ENCODE measurements at regions not wholly inside any gene's neighbourhood (a gene's known extent, or its start where the extent isn't known, plus 50 kb on each side); places are given as distances from the start of the nearest gene placed in this dataset.

GRCh38 chr4:23547096-23547495 lies 342.8 kb downstream of the PPARGC1A start:
- Histone ChIP-seq H3K9me3 (ENCODE audit: control extremely low read depth in 1 of 5, control insufficient read depth in 4 of 5, insufficient read depth in 2 of 5, low read depth in 1 of 5, low read length in 4 of 5) (no peaks in the 10 kb centered on the region), H3K27me3 (replicated peaks in 2 of 5; ENCODE audit: control insufficient read depth in 4 of 5, insufficient read depth in 5 of 5, low read length in 4 of 5) (no peaks in the 10 kb centered on the region), H3K27ac (ENCODE audit: insufficient read depth in 1 of 2, low read depth in 1 of 2, low read length in 2 of 2, poor library complexity in 1 of 2, severe bottlenecking in 2 of 2) (no peak overlapping the region), H3K4me3 (ENCODE audit: control insufficient read depth in 1 of 7, extremely low read depth in 1 of 7, insufficient read depth in 4 of 7, low read depth in 2 of 7, low read length in 6 of 7) (no peak overlapping the region), H3K36me3 (ENCODE audit: control insufficient read depth in 4 of 4, insufficient read depth in 4 of 4, low read length in 3 of 4) (no peaks in the 10 kb centered on the region), H3K4me1 (ENCODE audit: control extremely low read depth in 1 of 4, control insufficient read depth in 4 of 4, insufficient read depth in 4 of 4, low read length in 3 of 4) (no peaks in the 10 kb centered on the region)
- WGBS (ENCODE audit: insufficient coverage): no CpG with 5 or more reads among the region's 2 CpGs
- POLR2A ChIA-PET: no interaction called here
- CTCF ChIA-PET: no interaction called here
- no peak for DNase-seq

GRCh38 chr4:23539969-23540569 lies 349.8 kb downstream of the PPARGC1A start:
- Histone ChIP-seq H3K4me1 (ENCODE audit: control extremely low read depth in 1 of 4, control insufficient read depth in 4 of 4, insufficient read depth in 4 of 4, low read length in 3 of 4) (no peaks in the 10 kb centered on the region), H3K4me3 (ENCODE audit: control insufficient read depth in 1 of 7, extremely low read depth in 1 of 7, insufficient read depth in 4 of 7, low read depth in 2 of 7, low read length in 6 of 7) (no peak overlapping the region), H3K27ac (ENCODE audit: insufficient read depth in 1 of 2, low read depth in 1 of 2, low read length in 2 of 2, poor library complexity in 1 of 2, severe bottlenecking in 2 of 2) (no peak overlapping the region), H3K36me3 (ENCODE audit: control insufficient read depth in 4 of 4, insufficient read depth in 4 of 4, low read length in 3 of 4) (no peaks in the 10 kb centered on the region), H3K27me3 (replicated peaks in 2 of 5; ENCODE audit: control insufficient read depth in 4 of 5, insufficient read depth in 5 of 5, low read length in 4 of 5) (no peaks in the 10 kb centered on the region), H3K9me3 (ENCODE audit: control extremely low read depth in 1 of 5, control insufficient read depth in 4 of 5, insufficient read depth in 2 of 5, low read depth in 1 of 5, low read length in 4 of 5) (no peaks in the 10 kb centered on the region)
- DNase-seq: no peak
- ChIA-PET POLR2A (no interaction called here), CTCF (no interaction called here)
- WGBS (ENCODE audit: insufficient coverage): 95% methylated on average over 4 of the region's 5 CpGs

- no peaks in the 10 kb centered on the region for H3K36me3 ChIP-seq (ENCODE audit: control insufficient read depth in 4 of 4, insufficient read depth in 4 of 4, low read length in 3 of 4)
- POLR2A ChIA-PET: no interaction called here
- H3K4me3 ChIP-seq (ENCODE audit: control insufficient read depth in 1 of 7, extremely low read depth in 1 of 7, insufficient read depth in 4 of 7, low read depth in 2 of 7, low read length in 6 of 7): no peak overlapping the region
- H3K9me3 ChIP-seq (ENCODE audit: control extremely low read depth in 1 of 5, control insufficient read depth in 4 of 5, insufficient read depth in 2 of 5, low read depth in 1 of 5, low read length in 4 of 5): no peaks in the 10 kb centered on the region
- 100% methylated on average over 2 of the region's 2 CpGs for WGBS (ENCODE audit: insufficient coverage)
- no peaks in the 10 kb centered on the region for H3K27me3 ChIP-seq (replicated peaks in 2 of 5; ENCODE audit: control insufficient read depth in 4 of 5, insufficient read depth in 5 of 5, low read length in 4 of 5)
- no peak overlapping the region for H3K27ac ChIP-seq (ENCODE audit: insufficient read depth in 1 of 2, low read depth in 1 of 2, low read length in 2 of 2, poor library complexity in 1 of 2, severe bottlenecking in 2 of 2)
- no peaks in the 10 kb centered on the region for H3K4me1 ChIP-seq (ENCODE audit: control extremely low read depth in 1 of 4, control insufficient read depth in 4 of 4, insufficient read depth in 4 of 4, low read length in 3 of 4)
- no peak for DNase-seq
- CTCF ChIA-PET: no interaction called here
These were observed 356.0 kb downstream of the PPARGC1A start for GRCh38 chr4:23533859-23534258.

- POLR2A ChIA-PET: no interaction called here
- Histone ChIP-seq H3K9me3 (ENCODE audit: control extremely low read depth in 1 of 5, control insufficient read depth in 4 of 5, insufficient read depth in 2 of 5, low read depth in 1 of 5, low read length in 4 of 5) (peaks cover 0 to 6% (median 0%) of the 10 kb centered on the region in 5 experiments), H3K4me1 (ENCODE audit: control extremely low read depth in 1 of 4, control insufficient read depth in 4 of 4, insufficient read depth in 4 of 4, low read length in 3 of 4) (no peaks in the 10 kb centered on the region), H3K4me3 (ENCODE audit: control insufficient read depth in 1 of 7, extremely low read depth in 1 of 7, insufficient read depth in 4 of 7, low read depth in 2 of 7, low read length in 6 of 7) (no peak overlapping the region), H3K27ac (ENCODE audit: insufficient read depth in 1 of 2, low read depth in 1 of 2, low read length in 2 of 2, poor library complexity in 1 of 2, severe bottlenecking in 2 of 2) (no peak overlapping the region), H3K27me3 (replicated peaks in 2 of 5; ENCODE audit: control insufficient read depth in 4 of 5, insufficient read depth in 5 of 5, low read length in 4 of 5) (no peaks in the 10 kb centered on the region), H3K36me3 (ENCODE audit: control insufficient read depth in 4 of 4, insufficient read depth in 4 of 4, low read length in 3 of 4) (no peaks in the 10 kb centered on the region)
- no CpG with 5 or more reads among the region's 3 CpGs for WGBS (ENCODE audit: insufficient coverage)
- CTCF ChIA-PET: no interaction called here
- DNase-seq: no peak
These were observed 373.1 kb downstream of the PPARGC1A start for GRCh38 chr4:23516716-23517115.

- ChIA-PET POLR2A (interaction anchor here (0.6 kb wide), 1 partner anchor 312 kb away, joined by 3 read pairs; no protein-coding TSS in a partner anchor), CTCF (no interaction called here)
- no peaks in the 10 kb centered on the region for H3K27me3 ChIP-seq (replicated peaks in 2 of 5; ENCODE audit: control insufficient read depth in 4 of 5, insufficient read depth in 5 of 5, low read length in 4 of 5)
- no peak overlapping the region for H3K27ac ChIP-seq (ENCODE audit: insufficient read depth in 1 of 2, low read depth in 1 of 2, low read length in 2 of 2, poor library complexity in 1 of 2, severe bottlenecking in 2 of 2)
- no peak for DNase-seq
- H3K9me3 ChIP-seq (ENCODE audit: control extremely low read depth in 1 of 5, control insufficient read depth in 4 of 5, insufficient read depth in 2 of 5, low read depth in 1 of 5, low read length in 4 of 5): no peaks in the 10 kb centered on the region
- 60% methylated on average over 1 of the region's 2 CpGs for WGBS (ENCODE audit: insufficient coverage)
- no peak overlapping the region for H3K4me3 ChIP-seq (ENCODE audit: control insufficient read depth in 1 of 7, extremely low read depth in 1 of 7, insufficient read depth in 4 of 7, low read depth in 2 of 7, low read length in 6 of 7)
- no peaks in the 10 kb centered on the region for H3K36me3 ChIP-seq (ENCODE audit: control insufficient read depth in 4 of 4, insufficient read depth in 4 of 4, low read length in 3 of 4)
- no peaks in the 10 kb centered on the region for H3K4me1 ChIP-seq (ENCODE audit: control extremely low read depth in 1 of 4, control insufficient read depth in 4 of 4, insufficient read depth in 4 of 4, low read length in 3 of 4)
These were observed 385.8 kb downstream of the PPARGC1A start for GRCh38 chr4:23504083-23504482.

GRCh38 chr4:23500894-23501449 lies 388.9 kb downstream of the PPARGC1A start:
- H3K4me1 ChIP-seq (ENCODE audit: control extremely low read depth in 1 of 4, control insufficient read depth in 4 of 4, insufficient read depth in 4 of 4, low read length in 3 of 4): no peaks in the 10 kb centered on the region
- no peak overlapping the region for H3K4me3 ChIP-seq (ENCODE audit: control insufficient read depth in 1 of 7, extremely low read depth in 1 of 7, insufficient read depth in 4 of 7, low read depth in 2 of 7, low read length in 6 of 7)
- no peaks in the 10 kb centered on the region for H3K36me3 ChIP-seq (ENCODE audit: control insufficient read depth in 4 of 4, insufficient read depth in 4 of 4, low read length in 3 of 4)
- no peak for DNase-seq
- no peaks in the 10 kb centered on the region for H3K27me3 ChIP-seq (replicated peaks in 2 of 5; ENCODE audit: control insufficient read depth in 4 of 5, insufficient read depth in 5 of 5, low read length in 4 of 5)
- H3K27ac ChIP-seq (ENCODE audit: insufficient read depth in 1 of 2, low read depth in 1 of 2, low read length in 2 of 2, poor library complexity in 1 of 2, severe bottlenecking in 2 of 2): no peak overlapping the region
- no peaks in the 10 kb centered on the region for H3K9me3 ChIP-seq (ENCODE audit: control extremely low read depth in 1 of 5, control insufficient read depth in 4 of 5, insufficient read depth in 2 of 5, low read depth in 1 of 5, low read length in 4 of 5)
- 75% methylated on average over 2 of the region's 3 CpGs for WGBS (ENCODE audit: insufficient coverage)
- POLR2A ChIA-PET: no interaction called here
- CTCF ChIA-PET: interaction anchor here (1.1 kb wide), 1 partner anchor 10 kb away, joined by 3 read pairs; no protein-coding TSS in a partner anchor

GRCh38 chr4:23485801-23486200 lies 404.0 kb downstream of the PPARGC1A start:
- Histone ChIP-seq H3K36me3 (ENCODE audit: control insufficient read depth in 4 of 4, insufficient read depth in 4 of 4, low read length in 3 of 4) (no peaks in the 10 kb centered on the region), H3K27ac (ENCODE audit: insufficient read depth in 1 of 2, low read depth in 1 of 2, low read length in 2 of 2, poor library complexity in 1 of 2, severe bottlenecking in 2 of 2) (no peak overlapping the region), H3K4me1 (ENCODE audit: control extremely low read depth in 1 of 4, control insufficient read depth in 4 of 4, insufficient read depth in 4 of 4, low read length in 3 of 4) (no peaks in the 10 kb centered on the region), H3K27me3 (replicated peaks in 2 of 5; ENCODE audit: control insufficient read depth in 4 of 5, insufficient read depth in 5 of 5, low read length in 4 of 5) (no peaks in the 10 kb centered on the region), H3K9me3 (ENCODE audit: control extremely low read depth in 1 of 5, control insufficient read depth in 4 of 5, insufficient read depth in 2 of 5, low read depth in 1 of 5, low read length in 4 of 5) (no peaks in the 10 kb centered on the region), H3K4me3 (ENCODE audit: control insufficient read depth in 1 of 7, extremely low read depth in 1 of 7, insufficient read depth in 4 of 7, low read depth in 2 of 7, low read length in 6 of 7) (no peak overlapping the region)
- no peak for DNase-seq
- POLR2A ChIA-PET: no interaction called here
- CTCF ChIA-PET: no interaction called here
